ENCODE measurements at regions not wholly inside any gene's neighbourhood (a gene's known extent, or its start where the extent isn't known, plus 50 kb on each side); places are given as distances from the start of the nearest gene placed in this dataset.
"Not testable (repeated sequence)": the region's sequence is repeated elsewhere in the genome, so short reads cannot be mapped to it uniquely, and the experiment has no call there.

DNA sequence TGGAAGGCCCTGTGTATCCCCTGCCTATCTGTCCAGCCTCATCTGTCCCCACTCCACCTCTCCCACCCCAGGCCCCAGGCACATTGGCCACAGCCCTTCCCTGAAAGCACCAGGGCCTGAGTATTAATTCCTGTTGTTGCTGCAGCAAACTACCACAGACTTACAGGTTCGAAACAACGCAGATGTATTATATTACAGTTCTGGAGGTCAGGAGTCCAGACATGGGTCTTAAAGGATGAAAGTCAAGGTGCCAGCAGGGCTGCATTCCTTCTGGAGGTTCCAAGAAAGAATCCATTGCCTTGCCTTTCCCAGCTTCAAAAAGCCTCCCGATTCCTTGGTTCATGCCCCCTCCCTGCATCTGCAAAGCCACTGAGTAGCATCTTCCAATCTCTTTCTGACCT is 78.7 kb upstream of the LAPTM4A start:
- DNase-seq = no peak

GRCh38 chr2:20129331-20130159 is 78.1 kb upstream of the LAPTM4A start:
- peak; percentile 98 for DNase-seq

- no peak for DNase-seq
Observed at GRCh38 chr2:20128506-20129330, 77.3 kb upstream of the LAPTM4A start.

GRCh38 chr2:20126469-20126868 is 75.0 kb upstream of the LAPTM4A start:
- DNase-seq = no peak

GRCh38 chr2:20126040-20126439 is 74.6 kb upstream of the LAPTM4A start:
- no peak for DNase-seq

DNA sequence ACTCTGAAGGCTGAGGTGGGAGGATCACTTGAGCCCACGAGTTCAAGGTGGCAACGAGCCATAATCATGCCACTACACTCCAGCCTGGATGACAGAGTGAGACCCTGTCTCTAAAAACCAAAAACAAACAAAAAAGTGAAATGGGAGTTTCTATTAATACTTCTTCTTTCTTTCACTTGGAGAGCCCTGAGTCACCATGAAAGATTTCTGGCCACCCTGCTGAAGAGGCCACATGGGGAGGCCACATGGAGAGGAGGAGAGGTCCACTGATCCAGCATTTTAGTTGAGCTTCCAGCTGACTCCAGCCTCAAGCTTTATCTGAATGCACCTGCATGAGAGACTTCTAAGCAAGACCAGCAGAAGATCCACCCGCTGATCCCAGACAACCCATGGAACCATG is 74.2 kb upstream of the LAPTM4A start:
- DNase-seq = no peak

GRCh38 chr2:20125164-20125563 is 73.7 kb upstream of the LAPTM4A start:
- no peak for DNase-seq

DNA sequence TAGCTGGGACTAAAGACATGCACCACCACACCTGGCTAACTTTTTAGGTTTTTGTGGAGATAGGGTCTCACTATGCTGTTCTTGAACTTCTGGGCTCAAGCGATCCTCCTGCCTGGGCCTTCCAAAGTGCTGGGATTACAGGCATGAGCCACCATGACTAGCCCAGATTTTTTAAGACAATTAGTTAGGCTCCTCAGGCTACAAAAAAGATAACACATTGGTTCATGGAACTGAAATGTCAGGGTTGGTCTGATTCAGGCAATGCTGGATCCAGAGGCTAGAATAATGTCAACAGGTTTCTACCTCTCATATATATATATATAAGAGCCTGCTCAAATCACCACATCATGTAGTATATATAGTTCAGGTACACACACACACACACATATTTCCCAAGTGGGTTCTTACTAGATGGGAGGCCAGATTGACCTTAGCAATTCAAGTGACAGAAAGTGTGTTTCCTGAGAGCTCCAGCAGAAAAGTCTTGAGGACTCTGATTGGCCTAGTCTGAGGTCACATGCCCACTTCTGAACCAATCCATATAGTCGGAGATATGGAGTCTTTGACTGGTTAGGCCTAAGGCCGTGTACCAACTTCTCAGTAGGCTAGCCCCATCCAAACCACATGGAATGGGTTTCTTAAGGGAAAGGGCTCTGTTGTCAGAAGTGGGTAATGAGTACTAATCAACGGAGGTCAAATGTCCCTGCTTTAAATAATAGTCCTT is 72.6 kb upstream of the LAPTM4A start:
- no peak for DNase-seq

- no peak for DNase-seq
Observed at GRCh38 chr2:20122864-20123263, 71.4 kb upstream of the LAPTM4A start.

DNA sequence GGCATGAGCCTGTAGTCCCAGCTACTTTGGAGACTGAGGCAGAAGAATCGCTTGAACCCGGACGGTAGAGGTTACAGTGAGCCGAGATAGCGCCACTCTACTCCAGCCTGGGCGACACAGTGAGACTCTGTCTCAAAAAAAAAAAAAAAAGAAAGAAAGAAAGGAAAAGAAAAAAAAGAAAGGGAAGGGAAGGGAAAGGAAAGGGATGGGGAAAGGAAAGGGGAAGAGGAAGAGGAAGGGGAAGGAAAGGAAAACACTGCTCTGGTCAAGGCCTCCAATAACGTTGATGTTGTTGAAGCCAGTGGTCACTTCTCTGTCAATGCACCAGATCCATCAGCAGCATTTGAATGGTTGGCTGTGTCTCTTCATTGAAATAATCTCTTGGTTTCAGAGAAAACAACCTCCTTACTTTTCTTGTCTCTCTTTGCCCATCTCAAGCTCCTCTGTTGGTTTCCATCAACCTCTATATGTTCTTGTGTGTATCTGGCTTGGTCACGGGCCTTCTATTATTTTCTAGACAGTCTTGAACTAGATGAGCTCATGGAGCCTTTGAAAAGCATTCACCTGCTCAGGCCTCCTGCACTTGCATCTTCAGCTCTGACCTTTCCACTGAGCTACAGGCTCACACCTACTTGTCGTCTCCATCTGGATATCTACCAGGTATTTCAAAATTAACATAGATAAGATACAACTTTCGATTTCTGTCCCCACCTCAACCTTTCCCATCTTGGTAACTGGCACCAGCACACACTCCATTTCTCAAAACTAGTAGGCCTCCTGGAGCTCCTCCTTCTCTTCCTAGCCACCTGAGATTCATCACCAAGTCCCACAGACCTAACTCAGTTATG is 69.4 kb upstream of the LAPTM4A start:
- DNase-seq = no peak

- no peak for DNase-seq
Observed at GRCh38 chr2:20118051-20118450, 66.6 kb upstream of the LAPTM4A start.

DNA sequence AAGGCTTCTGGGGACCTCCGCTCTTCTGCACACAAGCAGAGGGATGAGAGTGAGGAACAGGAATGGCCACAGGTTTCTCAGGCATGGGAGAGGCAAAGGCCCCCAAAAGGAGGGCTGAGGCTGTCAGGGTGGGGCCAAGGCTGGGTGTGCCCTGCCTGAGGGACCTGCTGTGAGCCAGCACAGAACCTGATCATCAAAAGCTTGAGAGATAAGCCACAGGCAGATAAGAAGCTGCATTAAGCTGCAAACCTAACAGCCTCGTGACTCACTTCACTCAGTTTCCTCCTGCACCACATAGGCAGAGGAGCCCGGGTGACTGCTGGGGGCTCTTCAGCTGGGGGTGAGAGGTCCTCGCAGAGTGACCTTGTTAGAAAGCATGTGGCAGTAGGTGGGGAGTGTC is 64.5 kb upstream of the LAPTM4A start:
- DNase-seq = no peak

DNA sequence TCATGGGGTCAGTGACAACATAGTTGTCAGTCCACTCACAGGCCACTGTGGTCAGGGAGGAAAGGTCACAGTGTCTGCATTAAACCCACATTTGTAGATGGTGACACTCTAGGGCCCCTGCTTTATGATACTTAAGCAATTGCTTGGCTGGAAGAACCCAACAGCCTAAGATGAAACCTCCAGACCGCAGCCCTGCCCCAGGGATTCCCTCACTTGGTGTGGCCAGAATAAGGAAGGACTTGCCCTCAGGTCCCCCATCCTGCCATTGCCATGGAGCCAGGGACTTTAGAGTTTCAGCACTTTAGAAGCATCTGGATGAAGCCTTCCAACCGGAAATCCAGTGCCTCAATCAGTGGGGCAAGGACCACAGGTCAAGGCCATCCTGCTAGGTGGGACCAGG is 63.9 kb upstream of the LAPTM4A start:
- DNase-seq = no peak

GRCh38 chr2:20113986-20114938 is 62.8 kb upstream of the LAPTM4A start:
- no peak for DNase-seq

DNA sequence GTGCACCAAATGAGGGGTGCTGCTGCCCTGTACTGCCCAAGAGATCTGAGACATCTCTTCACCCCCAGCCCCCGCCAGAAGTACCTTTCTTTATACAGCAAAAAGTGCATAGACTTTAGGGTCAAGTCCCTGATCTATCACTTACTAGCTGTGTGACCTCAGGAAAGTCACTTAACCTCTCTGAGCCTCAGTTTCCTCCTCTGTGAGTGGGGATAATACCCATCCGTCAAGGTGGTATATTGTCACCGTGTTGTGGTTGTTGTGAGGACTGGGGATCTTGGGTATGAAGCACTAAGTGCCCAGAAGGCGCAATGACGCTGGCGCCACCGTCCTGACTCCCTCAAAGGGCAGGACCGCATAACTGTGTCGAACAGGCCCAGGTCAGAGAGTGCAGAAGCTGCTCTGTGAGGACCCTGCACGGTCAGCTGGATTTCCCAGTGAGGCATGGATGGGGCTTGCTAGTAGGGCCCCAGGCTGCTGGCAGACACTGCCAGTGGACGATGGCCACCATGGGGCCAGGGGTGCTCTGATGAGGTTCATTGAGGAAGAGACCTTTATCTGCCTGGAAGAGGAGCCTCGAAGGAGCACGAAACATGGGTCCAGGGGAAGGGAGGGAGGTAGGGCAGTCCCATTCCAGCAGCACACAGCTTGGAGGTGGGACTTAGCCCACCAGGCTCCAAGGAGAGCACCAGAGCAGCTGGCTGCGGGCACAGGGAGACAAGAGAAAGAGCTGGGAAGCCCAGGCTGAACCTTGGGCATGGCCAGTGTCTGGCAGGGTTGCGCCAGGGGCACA is 61.8 kb upstream of the LAPTM4A start:
- DNase-seq = no peak

DNA sequence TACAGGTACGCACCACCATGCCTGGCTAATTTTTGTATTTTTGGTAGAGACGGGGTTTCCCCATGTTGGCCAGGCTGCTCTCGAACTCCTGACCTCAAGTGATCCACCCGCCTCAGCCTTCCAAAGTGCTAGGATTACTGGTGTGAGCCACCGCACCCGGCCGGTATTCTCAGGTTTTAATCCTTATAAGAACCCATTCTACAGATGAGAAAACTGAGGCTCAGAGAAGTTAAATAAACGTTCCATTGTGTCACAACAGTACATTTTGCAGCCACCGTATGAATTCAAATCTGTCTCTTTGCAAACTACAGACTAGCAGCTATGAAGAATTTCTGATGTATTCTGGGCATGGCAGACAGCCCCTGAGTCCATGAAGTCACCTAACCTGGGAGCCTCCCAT is 60.9 kb upstream of the LAPTM4A start:
- not testable (repeated sequence) for DNase-seq

DNA sequence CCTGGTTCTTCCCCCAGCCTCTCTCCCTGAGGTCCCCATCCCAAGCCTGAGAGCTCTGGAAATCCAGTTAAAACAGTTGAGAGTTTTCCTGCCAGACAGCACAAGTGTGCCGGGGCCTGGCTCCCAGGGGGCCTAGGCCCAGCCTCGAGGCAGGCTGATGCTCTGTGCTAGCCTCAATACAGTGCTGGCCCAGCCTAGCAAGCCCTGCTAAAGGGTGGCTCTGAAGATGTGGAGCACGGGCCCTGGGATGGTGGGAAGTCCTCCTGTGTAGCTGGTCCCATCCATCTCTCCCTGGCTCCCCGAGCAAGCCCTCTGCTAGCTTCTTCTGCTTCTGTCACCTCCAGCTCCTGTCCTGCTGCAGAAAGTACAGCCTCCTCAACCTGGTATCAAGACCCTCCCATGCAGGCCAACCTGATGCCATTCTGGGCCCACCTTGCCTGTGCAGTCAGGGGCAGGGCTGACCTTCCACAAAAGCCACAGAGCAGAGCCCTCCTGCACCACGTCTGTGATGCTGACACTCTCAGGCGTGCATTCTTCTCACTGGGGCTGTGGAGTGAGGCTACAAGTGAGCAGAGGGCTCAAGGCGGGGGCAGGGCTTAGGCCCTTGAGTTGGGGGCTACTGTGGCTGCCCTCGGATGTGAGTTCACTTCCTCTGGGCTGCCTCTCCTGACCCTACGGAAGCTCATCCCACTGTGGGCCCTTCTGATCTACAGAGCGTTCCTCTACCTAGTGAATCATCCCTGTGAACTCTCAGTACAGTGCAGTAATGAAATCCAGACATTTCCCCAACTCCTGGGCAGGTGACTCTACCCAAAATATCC is 60.1 kb upstream of the LAPTM4A start:
- no peak for DNase-seq

DNA sequence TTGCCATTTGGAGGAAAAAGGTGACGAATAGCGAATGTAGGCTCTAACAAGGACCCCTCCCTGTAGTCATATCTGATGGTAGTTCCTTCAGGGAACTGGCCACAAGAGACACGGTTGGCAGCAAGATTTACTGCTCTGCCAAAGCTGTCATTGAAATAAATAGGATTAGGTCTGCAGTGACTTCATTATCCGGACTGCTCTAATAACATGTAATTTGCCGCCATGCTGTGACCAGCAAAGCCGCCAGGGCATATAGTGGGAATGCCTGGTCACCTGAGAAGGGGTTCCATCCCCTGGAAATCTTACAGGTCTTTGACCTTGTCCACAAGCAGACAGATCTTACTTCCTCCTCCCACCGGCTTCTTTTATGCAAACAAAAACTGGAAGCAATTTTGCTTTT is 59.4 kb upstream of the LAPTM4A start:
- DNase-seq = no peak

DNA sequence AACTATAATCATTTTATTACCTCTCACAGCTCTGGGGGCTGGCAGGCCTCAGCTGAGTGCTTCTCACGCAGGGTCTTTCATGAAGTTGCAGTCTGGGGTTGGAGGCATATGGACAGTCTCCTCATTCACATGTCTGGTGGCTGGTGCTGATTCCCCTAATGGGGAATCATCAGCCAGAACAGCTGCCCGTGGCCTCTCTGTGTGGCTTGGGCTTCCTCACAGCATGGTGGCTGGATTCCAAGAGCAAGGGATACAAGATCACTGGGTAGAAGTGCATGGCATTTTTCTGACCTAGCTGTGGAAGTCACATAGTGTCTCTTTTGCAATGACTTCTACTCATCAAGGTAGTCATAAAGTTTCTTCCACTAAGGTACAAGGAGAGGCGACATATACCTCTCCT is 59.0 kb upstream of the LAPTM4A start:
- no peak for DNase-seq
